Upper lobe of right lung (tissue), 1 donor: ENCODE measurements at regions not wholly inside any gene's neighbourhood (a gene's known extent, or its start where the extent isn't known, plus 50 kb on each side); places are given as distances from the start of the nearest gene placed in this dataset.
"Not testable (repeated sequence)": the region's sequence is repeated elsewhere in the genome, so short reads cannot be mapped to it uniquely, and the experiment has no call there.

Experiments
- ATAC-seq: fragments of 200-7000 bp; cut with Tn5 transposase; one replicate; pipeline ENCODE4 v1.9.1; 2020; ENCODE audit warnings: mild to moderate bottlenecking, moderate library complexity
- DNase-seq: peaks from one replicate; pipeline ENCODE4 v3.0.0-alpha.2; 2020
- H3K27ac ChIP-seq: fragments of 200-600 bp; one replicate; pipeline ENCODE4 v1.8.0; 2022
- H3K27me3 ChIP-seq: fragments of 200-600 bp; one replicate; pipeline ENCODE4 v1.8.0; 2022; ENCODE audit warnings: mild to moderate bottlenecking
- H3K36me3 ChIP-seq: fragments of 200-600 bp; one replicate; pipeline ENCODE4 v1.8.0; 2022
- H3K4me1 ChIP-seq: fragments of 200-600 bp; one replicate; pipeline ENCODE4 v1.8.0; 2022
- H3K4me3 ChIP-seq: fragments of 200-600 bp; one replicate; pipeline ENCODE4 v1.8.0; 2022; ENCODE audit warnings: mild to moderate bottlenecking
- H3K9me3 ChIP-seq: fragments of 200-600 bp; one replicate; pipeline ENCODE4 v1.8.0; 2022
- CTCF ChIP-seq: fragments of 200-600 bp; IDR thresholded peaks from one replicate; pipeline ENCODE4 v1.8.0; 2022; ENCODE audit warnings: antibody characterized with exemption
- intact Hi-C: fragments of 100-400 bp; cut with DNase I; formaldehyde crosslinking; loops from one replicate; pipeline ENCODE4 v1.11.0; 2022
- donor health status: DM: no; HTN: yes; CAD: no; lungs with severe emphysema.

DNA sequence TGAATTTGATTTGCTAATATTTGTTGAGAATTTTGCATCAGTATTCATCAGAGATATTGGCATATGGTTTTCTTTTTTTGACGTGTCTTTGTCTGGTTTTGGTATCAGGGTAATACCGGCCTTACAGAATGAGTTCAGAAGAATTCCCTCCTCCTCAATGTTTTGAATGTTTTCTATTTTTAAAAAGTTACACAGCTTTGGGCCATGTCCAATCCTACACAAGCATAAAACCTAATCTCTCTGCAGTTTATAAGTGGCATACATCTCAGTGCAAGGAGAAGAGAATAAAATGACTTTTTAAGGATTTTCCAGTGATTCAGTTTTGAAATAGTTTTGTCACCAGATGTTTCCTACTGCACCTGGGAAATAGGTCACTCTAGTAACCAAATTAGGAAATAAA is 185.5 kb downstream of the COL12A1 start:
- intact Hi-C loops = no loop called here
- no peak for ATAC-seq
- no peak for TF ChIP-seq CTCF
- H3K27me3 ChIP-seq = no peaks in the 10 kb centered on the region
- H3K4me3 ChIP-seq = no peak overlapping the region
- no peak for DNase-seq
- no peaks in the 10 kb centered on the region for H3K36me3 ChIP-seq
- no peak overlapping the region for H3K27ac ChIP-seq
- H3K9me3 ChIP-seq = no peaks in the 10 kb centered on the region
- H3K4me1 ChIP-seq = no peaks in the 10 kb centered on the region

- Histone ChIP-seq H3K4me3 (no peak overlapping the region), H3K4me1 (no peaks in the 10 kb centered on the region), H3K27ac (no peak overlapping the region), H3K36me3 (no peaks in the 10 kb centered on the region), H3K27me3 (no peaks in the 10 kb centered on the region), H3K9me3 (no peaks in the 10 kb centered on the region)
- intact Hi-C loops = no loop called here
- DNase-seq (no peak), ATAC-seq (no peak)
- TF ChIP-seq CTCF = no peak
Measured at GRCh38 chr6:75012018-75012417, 193.8 kb downstream of the COL12A1 start.

GRCh38 chr6:75003984-75004383 is 201.9 kb downstream of the COL12A1 start:
- H3K36me3 ChIP-seq, H3K4me3 ChIP-seq, H3K27me3 ChIP-seq, H3K4me1 ChIP-seq, H3K9me3 ChIP-seq, DNase-seq, ATAC-seq, intact Hi-C loops, H3K27ac ChIP-seq: not testable (repeated sequence)

- no peaks in the 10 kb centered on the region for H3K9me3 ChIP-seq
- DNase-seq (no peak), ATAC-seq (no peak)
- H3K27ac ChIP-seq = no peak overlapping the region
- H3K36me3 ChIP-seq = no peaks in the 10 kb centered on the region
- no peaks in the 10 kb centered on the region for H3K27me3 ChIP-seq
- H3K4me1 ChIP-seq = no peaks in the 10 kb centered on the region
- intact Hi-C loops = no loop called here
- no peak for TF ChIP-seq CTCF
- H3K4me3 ChIP-seq = no peak overlapping the region
Measured at GRCh38 chr6:74997646-74998045, 208.2 kb downstream of the COL12A1 start.

GRCh38 chr6:74993136-74993535 is 212.7 kb downstream of the COL12A1 start:
- Histone ChIP-seq H3K27me3 (no peaks in the 10 kb centered on the region), H3K9me3 (no peaks in the 10 kb centered on the region), H3K4me3 (no peak overlapping the region), H3K36me3 (no peaks in the 10 kb centered on the region), H3K4me1 (no peaks in the 10 kb centered on the region), H3K27ac (no peak overlapping the region)
- intact Hi-C loops = no loop called here
- DNase-seq (no peak), ATAC-seq (no peak)
- no peak for TF ChIP-seq CTCF

DNA sequence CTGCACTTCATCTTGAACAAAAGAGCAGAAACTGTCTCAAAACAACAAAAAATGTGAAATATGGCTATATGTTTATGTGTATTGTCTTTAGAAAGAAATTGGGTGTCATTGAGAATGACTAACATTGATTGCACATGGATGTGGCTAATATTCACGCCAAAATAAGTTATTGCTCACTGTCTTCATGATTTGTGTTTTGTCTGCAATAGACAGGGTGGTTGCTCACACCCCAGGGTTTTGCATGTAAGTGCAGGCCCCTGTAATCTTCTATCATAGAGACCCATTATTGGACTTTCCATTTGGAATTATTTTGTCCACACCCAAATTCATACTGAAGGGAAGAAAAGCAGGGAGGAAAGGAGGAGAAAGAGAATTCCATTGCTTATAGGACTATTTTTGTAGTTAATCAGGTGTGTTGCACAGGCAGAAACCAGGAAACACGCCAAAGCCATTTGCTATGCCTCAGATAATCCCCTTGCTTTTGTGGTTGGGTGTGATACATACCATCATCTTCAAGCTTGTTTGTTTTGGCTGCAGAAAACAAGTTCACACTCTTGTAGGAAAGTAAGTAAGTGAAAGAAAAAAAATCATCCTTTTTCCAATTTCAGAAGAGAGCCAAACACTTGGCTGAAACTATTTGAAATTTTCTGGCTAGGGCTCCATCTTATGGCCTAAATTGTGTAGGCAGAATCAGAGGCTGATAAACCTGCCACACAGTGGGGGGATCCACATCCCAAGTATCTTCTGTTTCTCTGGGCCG is 214.1 kb downstream of the COL12A1 start:
- no peak for TF ChIP-seq CTCF
- intact Hi-C loops = no loop called here
- no peak for ATAC-seq
- DNase-seq = no peak
- Histone ChIP-seq H3K9me3 (no peaks in the 10 kb centered on the region), H3K4me3 (no peak overlapping the region), H3K27ac (no peak overlapping the region), H3K27me3 (no peaks in the 10 kb centered on the region), H3K4me1 (no peaks in the 10 kb centered on the region), H3K36me3 (no peaks in the 10 kb centered on the region)
